ENCODE measurements at regions not wholly inside any gene's neighbourhood (a gene's known extent, or its start where the extent isn't known, plus 50 kb on each side); places are given as distances from the start of the nearest gene placed in this dataset.

- H3K36me3 ChIP-seq (ENCODE audit: low read depth), result no peaks in the 10 kb centered on the region
- no peaks in the 10 kb centered on the region for H3K4me1 ChIP-seq (replicated peaks; ENCODE audit: insufficient read depth)
- ChIA-PET POLR2A (ENCODE audit: unreplicated experiment) (no interaction called here), CTCF (no interaction called here)
- H3K27me3 ChIP-seq (ENCODE audit: insufficient read depth, low read depth), result peaks cover 45% of the 10 kb centered on the region
- TF ChIP-seq EZH2 (IDR thresholded peaks at IDR 0.05; ENCODE audit: low read depth), result no peak
- TF ChIP-seq, protein P1, sequence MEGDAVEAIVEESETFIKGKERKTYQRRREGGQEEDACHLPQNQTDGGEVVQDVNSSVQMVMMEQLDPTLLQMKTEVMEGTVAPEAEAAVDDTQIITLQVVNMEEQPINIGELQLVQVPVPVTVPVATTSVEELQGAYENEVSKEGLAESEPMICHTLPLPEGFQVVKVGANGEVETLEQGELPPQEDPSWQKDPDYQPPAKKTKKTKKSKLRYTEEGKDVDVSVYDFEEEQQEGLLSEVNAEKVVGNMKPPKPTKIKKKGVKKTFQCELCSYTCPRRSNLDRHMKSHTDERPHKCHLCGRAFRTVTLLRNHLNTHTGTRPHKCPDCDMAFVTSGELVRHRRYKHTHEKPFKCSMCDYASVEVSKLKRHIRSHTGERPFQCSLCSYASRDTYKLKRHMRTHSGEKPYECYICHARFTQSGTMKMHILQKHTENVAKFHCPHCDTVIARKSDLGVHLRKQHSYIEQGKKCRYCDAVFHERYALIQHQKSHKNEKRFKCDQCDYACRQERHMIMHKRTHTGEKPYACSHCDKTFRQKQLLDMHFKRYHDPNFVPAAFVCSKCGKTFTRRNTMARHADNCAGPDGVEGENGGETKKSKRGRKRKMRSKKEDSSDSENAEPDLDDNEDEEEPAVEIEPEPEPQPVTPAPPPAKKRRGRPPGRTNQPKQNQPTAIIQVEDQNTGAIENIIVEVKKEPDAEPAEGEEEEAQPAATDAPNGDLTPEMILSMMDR (conservative IDR thresholded peaks at IDR 0.05), result no peak
- H3F3A ChIP-seq (ENCODE audit: insufficient read depth, low read depth), result no peaks in the 10 kb centered on the region
- no TSS peak for BruUV-seq (replicated peaks)
- H3K27ac ChIP-seq, result no peak overlapping the region
- H4K20me1 ChIP-seq (ENCODE audit: insufficient read depth), result no peaks in the 10 kb centered on the region
- no peak overlapping the region for H3K4me3 ChIP-seq
- H3K9me3 ChIP-seq (ENCODE audit: insufficient read depth, low read depth), result no peaks in the 10 kb centered on the region
- intact Hi-C loops (cut with micrococcal nuclease; ENCODE audit: unreplicated experiment), result no loop called here
- H2AFZ ChIP-seq, result no peak overlapping the region
- DNase-seq, result no peak
- H3K9me2 ChIP-seq (ENCODE audit: insufficient read depth), result no peaks in the 10 kb centered on the region
- no peaks in the 10 kb centered on the region for H3K79me2 ChIP-seq (ENCODE audit: low read depth)
- no peak overlapping the region for H3K4me2 ChIP-seq
Observed at GRCh38 chr1:229112832-229113548, 157.9 kb upstream of the RAB4A start.

DNA sequence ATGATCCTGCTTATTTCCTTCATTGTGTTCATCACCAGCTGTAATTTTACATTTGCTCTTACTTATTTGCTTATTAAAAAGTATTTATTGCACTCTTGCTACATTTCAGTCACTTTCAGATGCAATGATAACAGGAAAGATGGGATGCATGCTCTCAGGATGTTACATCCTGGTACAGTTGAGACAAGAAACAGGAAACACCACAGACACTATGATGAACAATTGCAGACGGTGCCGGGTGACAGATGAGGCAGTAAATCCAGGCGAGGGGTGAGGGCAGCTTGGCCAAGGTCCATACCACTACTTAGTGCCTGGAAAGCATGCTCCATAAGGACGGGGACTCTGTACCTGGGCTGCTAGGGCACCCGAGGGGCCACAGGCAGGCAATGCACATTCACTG, 156.6 kb upstream of the RAB4A start:
- H3K4me2 ChIP-seq, result no peak overlapping the region
- CTCF ChIA-PET, result no interaction called here

DNA sequence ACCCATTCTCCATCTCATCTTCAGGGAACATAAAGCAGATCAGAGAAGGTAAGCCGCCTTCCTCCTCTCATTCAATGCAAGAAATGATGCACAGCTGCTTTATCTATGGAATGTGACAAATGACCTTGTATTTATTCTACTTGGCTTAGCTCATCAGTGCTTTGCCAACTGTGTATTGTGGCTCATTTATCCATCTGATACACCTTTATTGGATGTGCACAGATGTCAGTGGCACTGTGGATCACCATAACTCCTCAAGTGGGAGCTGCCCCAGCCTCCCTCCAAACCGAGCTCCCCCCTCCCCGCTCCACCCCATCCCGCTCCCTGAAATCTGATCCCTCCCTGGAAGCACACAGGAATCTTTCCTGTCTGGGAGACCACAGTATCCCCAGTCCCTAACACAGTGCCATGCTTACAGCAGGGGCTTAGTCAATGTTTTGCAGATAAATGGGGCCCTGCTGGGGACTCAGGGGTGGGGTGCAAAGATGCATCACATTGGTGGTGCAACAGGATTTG, 156.0 kb upstream of the RAB4A start:
- H4K20me1 ChIP-seq (ENCODE audit: insufficient read depth), result no peaks in the 10 kb centered on the region
- ChIA-PET POLR2A (ENCODE audit: unreplicated experiment) (no interaction called here), CTCF (no interaction called here)
- DNase-seq, result no peak
- H3K9me2 ChIP-seq (ENCODE audit: insufficient read depth), result no peaks in the 10 kb centered on the region
- H2AFZ ChIP-seq, result no peak overlapping the region
- no peaks in the 10 kb centered on the region for H3K9me3 ChIP-seq (ENCODE audit: insufficient read depth, low read depth)
- H3K4me1 ChIP-seq (replicated peaks; ENCODE audit: insufficient read depth), result no peaks in the 10 kb centered on the region
- no peaks in the 10 kb centered on the region for H3F3A ChIP-seq (ENCODE audit: insufficient read depth, low read depth)
- no peak overlapping the region for H3K4me2 ChIP-seq
- no peak overlapping the region for H3K4me3 ChIP-seq
- H3K27ac ChIP-seq, result no peak overlapping the region
- intact Hi-C loops (cut with micrococcal nuclease; ENCODE audit: unreplicated experiment), result no loop called here
- no peaks in the 10 kb centered on the region for H3K36me3 ChIP-seq (ENCODE audit: low read depth)
- peaks cover 37% of the 10 kb centered on the region for H3K27me3 ChIP-seq (ENCODE audit: insufficient read depth, low read depth)
- BruUV-seq (replicated peaks), result no TSS peak
- TF ChIP-seq EZH2 (IDR thresholded peaks at IDR 0.05; ENCODE audit: low read depth), result no peak
- TF ChIP-seq, protein P1 (conservative IDR thresholded peaks at IDR 0.05), result no peak
- H3K79me2 ChIP-seq (ENCODE audit: low read depth), result no peaks in the 10 kb centered on the region

More for the DNA sequence above, 156.6 kb upstream of the RAB4A start:
- H3K4me3 ChIP-seq, result no peak overlapping the region
- no peaks in the 10 kb centered on the region for H4K20me1 ChIP-seq (ENCODE audit: insufficient read depth)
- H3K79me2 ChIP-seq (ENCODE audit: low read depth), result no peaks in the 10 kb centered on the region
- no peaks in the 10 kb centered on the region for H3K9me2 ChIP-seq (ENCODE audit: insufficient read depth)
- no peak overlapping the region for H2AFZ ChIP-seq
- no peaks in the 10 kb centered on the region for H3K9me3 ChIP-seq (ENCODE audit: insufficient read depth, low read depth)
- no peaks in the 10 kb centered on the region for H3K36me3 ChIP-seq (ENCODE audit: low read depth)
- intact Hi-C loops (cut with micrococcal nuclease; ENCODE audit: unreplicated experiment), result no loop called here
- no peak for DNase-seq
- BruUV-seq (replicated peaks), result no TSS peak
- peaks cover 37% of the 10 kb centered on the region for H3K27me3 ChIP-seq (ENCODE audit: insufficient read depth, low read depth)
- POLR2A ChIA-PET (ENCODE audit: unreplicated experiment), result no interaction called here
- H3K4me1 ChIP-seq (replicated peaks; ENCODE audit: insufficient read depth), result no peaks in the 10 kb centered on the region
- no peaks in the 10 kb centered on the region for H3F3A ChIP-seq (ENCODE audit: insufficient read depth, low read depth)
- no peak for TF ChIP-seq EZH2 (IDR thresholded peaks at IDR 0.05; ENCODE audit: low read depth)
- TF ChIP-seq, protein P1 (conservative IDR thresholded peaks at IDR 0.05), result no peak
- H3K27ac ChIP-seq, result no peak overlapping the region

Data from PC-9 (cell line).